OCI-LY7 (cell line): ENCODE measurements at regions not wholly inside any gene's neighbourhood (a gene's known extent, or its start where the extent isn't known, plus 50 kb on each side); places are given as distances from the start of the nearest gene placed in this dataset.

ENCODE experiments used
- BruUV-seq: library from RNA; stranded (reverse); fragments of 400-500 nt; replicated peaks from 2 replicates; lab custom pipeline; 2021; lab: Mats Ljungman, UMichigan
- CTCF ChIA-PET: fragments of 300-600 bp; sonication (Branson Sonifier 250); formaldehyde crosslinking; loops from one replicate; lab custom pipeline; 2022; ENCODE audit warnings: antibody characterized with exemption; ENCODE audit not compliant: unreplicated experiment; lab: Charles Lee
- POLR2A ChIA-PET: fragments of 300-600 bp; sonication (Branson Sonifier 250); formaldehyde crosslinking; loops from one replicate; lab custom pipeline; 2022; ENCODE audit warnings: antibody characterized with exemption; lab: Charles Lee
- DNase-seq: peaks from one replicate; pipeline ENCODE4 v3.0.0-alpha.2; 2015; ENCODE audit warnings: low spot score
- H2AFZ ChIP-seq: fragments of 200-600 bp; sonication (generic), shearing (Covaris generic); 2 replicates; pipeline ENCODE4 v1.6.1; 2014; ENCODE audit warnings: mild to moderate bottlenecking, antibody characterized with exemption, low read length, moderate library complexity
- H3K27ac ChIP-seq: fragments of 200-600 bp; sonication (generic); 2 replicates; pipeline ENCODE4 v1.5.1; 2014; ENCODE audit warnings: mixed run types, low read depth, mild to moderate bottlenecking, moderate library complexity, low read length, inconsistent platforms; ENCODE audit not compliant: poor library complexity, severe bottlenecking
- H3K36me3 ChIP-seq: fragments of 200-600 bp; sonication (generic); 2 replicates; pipeline ENCODE4 v1.6.1; 2014; ENCODE audit warnings: mild to moderate bottlenecking, antibody characterized with exemption, low read length, moderate library complexity, mixed read lengths; ENCODE audit not compliant: insufficient read depth
- H3K4me1 ChIP-seq: fragments of 200-600 bp; sonication (generic); 2 replicates; pipeline ENCODE4 v1.5.1; 2014; ENCODE audit warnings: mild to moderate bottlenecking, low read length; ENCODE audit not compliant: insufficient read depth, poor library complexity, severe bottlenecking
- H3K4me2 ChIP-seq: fragments of 200-600 bp; sonication (generic); 2 replicates; pipeline ENCODE4 v1.6.1; 2014; ENCODE audit warnings: mild to moderate bottlenecking, low read length
- H3K4me3 ChIP-seq: fragments of 200-600 bp; sonication (generic); 2 replicates; pipeline ENCODE4 v1.5.1; 2014; ENCODE audit warnings: mild to moderate bottlenecking, low read depth, low read length; ENCODE audit not compliant: poor library complexity, severe bottlenecking
- H3K79me2 ChIP-seq: fragments of 200-600 bp; sonication (generic); 2 replicates; pipeline ENCODE4 v1.6.1; 2016; ENCODE audit warnings: low read depth, mild to moderate bottlenecking, low read length, moderate library complexity, mixed read lengths; ENCODE audit not compliant: insufficient read depth
- H3K9me2 ChIP-seq: fragments of 200-600 bp; sonication (generic); 2 replicates; pipeline ENCODE4 v1.6.1; 2016; ENCODE audit warnings: mild to moderate bottlenecking, low read length, mixed read lengths; ENCODE audit not compliant: insufficient read depth
- H3K9me3 ChIP-seq: fragments of 200-600 bp; sonication (generic); 2 replicates; pipeline ENCODE4 v1.6.1; 2014; ENCODE audit warnings: mild to moderate bottlenecking, mixed run types, low read length, mixed read lengths
- H4K20me1 ChIP-seq: fragments of 200-600 bp; sonication (generic); 2 replicates; pipeline ENCODE4 v1.6.1; 2014; ENCODE audit warnings: mild to moderate bottlenecking, antibody characterized with exemption, low read length, moderate library complexity, mixed read lengths; ENCODE audit not compliant: insufficient read depth
- EZH2phosphoT487 ChIP-seq: fragments of 200-600 bp; sonication (generic); IDR thresholded peaks from 2 replicates; pipeline ENCODE4 v1.6.1; 2018; ENCODE audit warnings: low read depth, borderline replicate concordance, mild to moderate bottlenecking, mixed run types, antibody characterized with exemption, low read length, moderate library complexity, mixed read lengths
- intact Hi-C: fragments of 100-400 bp; cut with micrococcal nuclease; formaldehyde crosslinking; loops from one replicate; pipeline ENCODE4 v1.10.0; 2022; ENCODE audit not compliant: unreplicated experiment
- TF ChIP-seq, protein P1 (sequence below): fragments of 200-600 bp; sonication (generic); conservative IDR thresholded peaks from 2 replicates; pipeline ENCODE4 v1.5.1; 2014; ENCODE audit warnings: mild to moderate bottlenecking, antibody characterized with exemption, low read length, moderate library complexity, mixed read lengths

DNA sequence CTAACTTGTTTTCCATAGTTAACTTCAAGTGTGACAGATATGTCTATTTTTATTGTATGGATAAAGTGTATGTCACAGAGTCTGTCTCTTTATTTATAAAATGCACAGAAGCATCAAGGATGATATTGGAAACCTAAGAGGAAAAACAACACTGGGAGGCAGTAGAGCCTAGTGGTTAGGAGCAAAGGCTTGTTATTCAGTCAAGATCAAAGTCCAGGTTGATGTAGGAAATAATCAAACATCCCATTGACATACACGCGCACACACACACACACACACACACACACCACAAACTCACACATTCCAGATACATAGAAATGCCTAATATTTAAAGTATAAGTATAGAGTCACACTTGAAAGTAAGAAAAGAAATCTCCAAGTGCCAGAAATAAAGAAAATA lies 206.8 kb downstream of the CHRDL1 start:
- Histone ChIP-seq H2AFZ (no peak overlapping the region), H3K4me2 (no peak overlapping the region), H3K4me1 (no peaks in the 10 kb centered on the region), H3K79me2 (no peaks in the 10 kb centered on the region), H3K9me3 (no peaks in the 10 kb centered on the region), H4K20me1 (no peaks in the 10 kb centered on the region), H3K4me3 (no peak overlapping the region), H3K36me3 (no peaks in the 10 kb centered on the region), H3K27ac (no peak overlapping the region), H3K9me2 (no peaks in the 10 kb centered on the region)
- intact Hi-C loops, result no loop called here
- POLR2A ChIA-PET, result no interaction called here
- BruUV-seq, result no TSS peak
- TF ChIP-seq, protein P1, sequence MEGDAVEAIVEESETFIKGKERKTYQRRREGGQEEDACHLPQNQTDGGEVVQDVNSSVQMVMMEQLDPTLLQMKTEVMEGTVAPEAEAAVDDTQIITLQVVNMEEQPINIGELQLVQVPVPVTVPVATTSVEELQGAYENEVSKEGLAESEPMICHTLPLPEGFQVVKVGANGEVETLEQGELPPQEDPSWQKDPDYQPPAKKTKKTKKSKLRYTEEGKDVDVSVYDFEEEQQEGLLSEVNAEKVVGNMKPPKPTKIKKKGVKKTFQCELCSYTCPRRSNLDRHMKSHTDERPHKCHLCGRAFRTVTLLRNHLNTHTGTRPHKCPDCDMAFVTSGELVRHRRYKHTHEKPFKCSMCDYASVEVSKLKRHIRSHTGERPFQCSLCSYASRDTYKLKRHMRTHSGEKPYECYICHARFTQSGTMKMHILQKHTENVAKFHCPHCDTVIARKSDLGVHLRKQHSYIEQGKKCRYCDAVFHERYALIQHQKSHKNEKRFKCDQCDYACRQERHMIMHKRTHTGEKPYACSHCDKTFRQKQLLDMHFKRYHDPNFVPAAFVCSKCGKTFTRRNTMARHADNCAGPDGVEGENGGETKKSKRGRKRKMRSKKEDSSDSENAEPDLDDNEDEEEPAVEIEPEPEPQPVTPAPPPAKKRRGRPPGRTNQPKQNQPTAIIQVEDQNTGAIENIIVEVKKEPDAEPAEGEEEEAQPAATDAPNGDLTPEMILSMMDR, result no peak
- no peak for TF ChIP-seq EZH2phosphoT487
- CTCF ChIA-PET, result no interaction called here
- DNase-seq, result no peak

DNA sequence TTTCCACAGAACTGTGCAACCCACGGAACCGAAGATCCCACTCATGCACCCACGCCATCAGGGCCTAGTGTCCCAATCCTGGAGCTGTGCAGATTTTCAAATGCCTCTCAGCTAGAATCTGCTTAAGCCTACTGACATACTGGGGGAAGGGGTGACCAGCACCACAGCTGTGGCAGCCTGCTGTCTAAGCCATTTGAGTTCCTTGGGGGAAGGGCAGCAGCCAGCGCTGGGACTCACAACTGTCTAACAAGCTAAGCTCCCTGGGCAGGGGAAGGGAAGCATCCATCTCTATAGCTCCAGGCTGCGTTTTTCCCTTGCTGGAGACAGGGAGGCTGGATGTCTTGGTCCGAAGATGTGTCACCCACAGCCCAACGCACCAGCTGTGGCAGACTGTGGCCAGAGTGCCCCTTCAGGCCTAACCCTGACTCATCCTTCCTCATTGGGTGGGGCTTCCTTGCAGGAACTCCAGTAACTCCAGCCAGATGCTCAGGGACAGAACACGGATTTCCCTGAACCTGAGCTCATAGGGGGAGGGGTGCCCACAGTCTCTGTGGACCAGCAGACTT lies 194.8 kb downstream of the CHRDL1 start:
- Histone ChIP-seq H3K4me2 (no peak overlapping the region), H3K9me2 (no peaks in the 10 kb centered on the region), H3K4me3 (no peak overlapping the region), H4K20me1 (no peaks in the 10 kb centered on the region), H3K27ac (no peak overlapping the region), H2AFZ (no peak overlapping the region), H3K79me2 (no peaks in the 10 kb centered on the region), H3K36me3 (no peaks in the 10 kb centered on the region), H3K9me3 (no peaks in the 10 kb centered on the region), H3K4me1 (no peaks in the 10 kb centered on the region)
- intact Hi-C loops, result no loop called here
- POLR2A ChIA-PET, result no interaction called here
- CTCF ChIA-PET, result no interaction called here
- no TSS peak for BruUV-seq
- TF ChIP-seq, protein P1, result no peak
- no peak for DNase-seq

DNA sequence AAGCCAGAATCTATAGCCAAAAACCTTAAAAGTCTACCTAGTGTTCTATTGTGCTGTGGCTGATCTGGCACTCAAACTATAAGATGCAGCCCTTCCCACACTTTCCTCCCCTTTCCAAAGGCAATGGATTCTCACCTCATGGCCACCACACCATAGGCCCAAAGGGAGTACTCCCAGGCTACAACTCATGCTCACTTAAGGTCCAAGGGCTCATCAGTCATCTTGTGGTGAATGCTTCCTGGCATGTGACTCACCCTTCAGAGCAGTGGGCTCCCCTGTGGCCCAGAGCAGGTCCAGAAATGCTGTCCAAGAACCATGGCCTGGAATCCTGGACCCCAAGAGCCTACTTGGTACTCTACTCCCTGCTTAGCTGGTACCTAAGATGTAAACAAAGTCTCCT lies 181.0 kb downstream of the CHRDL1 start:
- intact Hi-C loops, result no loop called here
- Histone ChIP-seq H4K20me1 (no peaks in the 10 kb centered on the region), H3K4me2 (no peak overlapping the region), H3K79me2 (no peaks in the 10 kb centered on the region), H3K27ac (no peak overlapping the region), H2AFZ (no peak overlapping the region), H3K36me3 (no peaks in the 10 kb centered on the region), H3K4me1 (no peaks in the 10 kb centered on the region), H3K9me2 (no peaks in the 10 kb centered on the region), H3K4me3 (no peak overlapping the region), H3K9me3 (no peaks in the 10 kb centered on the region)
- no TSS peak for BruUV-seq
- ChIA-PET POLR2A (no interaction called here), CTCF (no interaction called here)
- TF ChIP-seq, protein P1, result no peak
- no peak for TF ChIP-seq EZH2phosphoT487
- DNase-seq, result no peak
